NCI-H1105 (cell line): ENCODE measurements at regions not wholly inside any gene's neighbourhood (a gene's known extent, or its start where the extent isn't known, plus 50 kb on each side); places are given as distances from the start of the nearest gene placed in this dataset.
"Not testable (repeated sequence)": the region's sequence is repeated elsewhere in the genome, so short reads cannot be mapped to it uniquely, and the experiment has no call there.

Experiments
- DNase-seq: peaks from one replicate; lab custom pipeline; 2025; lab: John Stamatoyannopoulos, UW

GRCh38 chr4:167831855-167832254 is 260.5 kb upstream of the ANXA10 start:
- no peak for DNase-seq

- no peak for DNase-seq
Observed at GRCh38 chr4:167838686-167839085, 253.7 kb upstream of the ANXA10 start.

GRCh38 chr4:167842487-167842886 is 249.8 kb upstream of the ANXA10 start:
- no peak for DNase-seq

GRCh38 chr4:167854881-167855280 is 237.5 kb upstream of the ANXA10 start:
- no peak for DNase-seq

- peak; percentile 25 for DNase-seq
Observed at GRCh38 chr4:167858127-167858526, 234.2 kb upstream of the ANXA10 start.

- DNase-seq, result no peak
Observed at GRCh38 chr4:167867191-167867590, 225.1 kb upstream of the ANXA10 start.

- DNase-seq, result no peak
Observed at GRCh38 chr4:167868163-167868562, 224.2 kb upstream of the ANXA10 start.

GRCh38 chr4:167873496-167873895 is 218.8 kb upstream of the ANXA10 start:
- DNase-seq, result no peak

GRCh38 chr4:167876091-167876490 is 216.2 kb upstream of the ANXA10 start:
- not testable (repeated sequence) for DNase-seq

- DNase-seq, result not testable (repeated sequence)
Observed at GRCh38 chr4:167877826-167878225, 214.5 kb upstream of the ANXA10 start.

GRCh38 chr4:167883266-167883665 is 209.1 kb upstream of the ANXA10 start:
- no peak for DNase-seq

- DNase-seq, result no peak
Observed at GRCh38 chr4:167885071-167885470, 207.3 kb upstream of the ANXA10 start.

- DNase-seq, result no peak
Observed at GRCh38 chr4:167885872-167886271, 206.5 kb upstream of the ANXA10 start.

- no peak for DNase-seq
Observed at GRCh38 chr4:167887726-167888125, 204.6 kb upstream of the ANXA10 start.

- DNase-seq, result no peak
Observed at GRCh38 chr4:167890226-167890625, 202.1 kb upstream of the ANXA10 start.

- no peak for DNase-seq
Observed at GRCh38 chr4:167893531-167893930, 198.8 kb upstream of the ANXA10 start.

- not testable (repeated sequence) for DNase-seq
Observed at GRCh38 chr4:167896260-167896659, 196.1 kb upstream of the ANXA10 start.

- DNase-seq, result peak; percentile 1
Observed at GRCh38 chr4:167897116-167897515, 195.2 kb upstream of the ANXA10 start.

GRCh38 chr4:167903291-167903721 is 189.0 kb upstream of the ANXA10 start:
- DNase-seq, result no peak

GRCh38 chr4:167906851-167907250 is 185.5 kb upstream of the ANXA10 start:
- DNase-seq, result no peak

GRCh38 chr4:167908816-167909215 is 183.5 kb upstream of the ANXA10 start:
- DNase-seq, result no peak

GRCh38 chr4:167912535-167912934 is 179.8 kb upstream of the ANXA10 start:
- DNase-seq, result not testable (repeated sequence)

GRCh38 chr4:167918077-167918476 is 174.3 kb upstream of the ANXA10 start:
- no peak for DNase-seq

- no peak for DNase-seq
Observed at GRCh38 chr4:167930166-167930565, 162.2 kb upstream of the ANXA10 start.

GRCh38 chr4:167934216-167934615 is 158.1 kb upstream of the ANXA10 start:
- DNase-seq, result no peak
